ENCODE measurements at regions not wholly inside any gene's neighbourhood (a gene's known extent, or its start where the extent isn't known, plus 50 kb on each side); places are given as distances from the start of the nearest gene placed in this dataset.

DNA sequence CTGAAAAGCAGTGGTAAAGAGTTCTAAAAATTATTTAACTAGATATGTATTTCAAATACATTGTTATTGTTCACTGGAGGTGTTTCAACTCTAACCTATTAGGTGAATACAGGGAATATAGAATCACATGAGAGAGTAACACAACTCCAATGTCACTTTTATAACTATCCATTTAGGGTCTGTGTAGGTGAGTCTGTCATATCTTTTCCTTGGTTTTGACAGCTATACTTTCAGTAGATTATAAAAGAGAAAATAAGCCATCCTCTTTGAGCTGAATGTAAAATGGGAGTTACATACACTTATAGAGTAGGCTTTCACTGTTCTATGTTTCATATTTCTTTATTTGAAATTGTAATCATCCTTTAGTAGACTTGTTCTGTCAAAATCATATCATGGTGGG is 2321.0 kb downstream of the PCDH9 start:
- DNase-seq (ENCODE audit: insufficient read length, low spot score) (no peak), FAIRE-seq (no peak)
- TF ChIP-seq, protein P1, sequence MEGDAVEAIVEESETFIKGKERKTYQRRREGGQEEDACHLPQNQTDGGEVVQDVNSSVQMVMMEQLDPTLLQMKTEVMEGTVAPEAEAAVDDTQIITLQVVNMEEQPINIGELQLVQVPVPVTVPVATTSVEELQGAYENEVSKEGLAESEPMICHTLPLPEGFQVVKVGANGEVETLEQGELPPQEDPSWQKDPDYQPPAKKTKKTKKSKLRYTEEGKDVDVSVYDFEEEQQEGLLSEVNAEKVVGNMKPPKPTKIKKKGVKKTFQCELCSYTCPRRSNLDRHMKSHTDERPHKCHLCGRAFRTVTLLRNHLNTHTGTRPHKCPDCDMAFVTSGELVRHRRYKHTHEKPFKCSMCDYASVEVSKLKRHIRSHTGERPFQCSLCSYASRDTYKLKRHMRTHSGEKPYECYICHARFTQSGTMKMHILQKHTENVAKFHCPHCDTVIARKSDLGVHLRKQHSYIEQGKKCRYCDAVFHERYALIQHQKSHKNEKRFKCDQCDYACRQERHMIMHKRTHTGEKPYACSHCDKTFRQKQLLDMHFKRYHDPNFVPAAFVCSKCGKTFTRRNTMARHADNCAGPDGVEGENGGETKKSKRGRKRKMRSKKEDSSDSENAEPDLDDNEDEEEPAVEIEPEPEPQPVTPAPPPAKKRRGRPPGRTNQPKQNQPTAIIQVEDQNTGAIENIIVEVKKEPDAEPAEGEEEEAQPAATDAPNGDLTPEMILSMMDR (IDR thresholded peaks at IDR 0.05; ENCODE audit: insufficient read depth, missing control alignments), result no peak

DNA sequence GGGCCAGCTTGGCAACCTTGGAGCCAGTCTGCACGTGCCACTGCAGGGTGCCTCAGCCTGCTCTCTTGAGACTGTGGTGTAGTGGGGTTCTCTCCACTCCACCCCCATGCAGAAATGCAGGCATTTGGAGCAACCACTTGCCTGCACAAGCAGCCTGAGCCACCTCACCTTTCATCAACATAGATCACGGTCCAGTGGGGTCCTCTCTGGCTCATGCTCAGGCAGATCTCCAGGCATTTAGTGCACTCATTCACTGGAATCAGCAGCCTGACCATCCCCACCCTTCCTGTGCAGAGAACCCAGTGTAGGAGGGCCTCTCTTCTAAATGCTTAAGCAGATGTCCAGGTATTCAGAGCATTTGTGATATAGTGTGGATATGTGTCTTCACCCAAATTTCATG is 2330.1 kb downstream of the PCDH9 start:
- TF ChIP-seq, protein P1 (IDR thresholded peaks at IDR 0.05; ENCODE audit: insufficient read depth, missing control alignments), result no peak
- DNase-seq (ENCODE audit: insufficient read length, low spot score) (no peak), FAIRE-seq (no peak)

DNA sequence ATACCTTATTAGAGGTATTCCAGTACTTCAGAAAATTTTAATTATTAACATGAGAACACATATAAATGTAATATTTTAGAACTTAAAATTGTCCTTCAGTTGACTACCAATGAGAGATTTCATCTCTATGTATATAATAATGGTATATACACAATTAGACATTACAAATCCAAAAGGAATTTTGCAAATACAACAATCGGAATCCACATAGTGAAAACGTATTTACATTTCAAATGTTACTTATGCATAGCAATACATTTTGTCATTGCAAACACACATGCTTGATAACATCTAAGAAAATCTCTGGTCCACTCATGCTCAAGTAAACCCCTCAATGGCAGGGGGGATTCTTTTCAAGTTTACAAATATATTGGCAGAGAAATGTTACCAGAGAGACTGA is 2345.2 kb downstream of the PCDH9 start:
- no peak for FAIRE-seq
- TF ChIP-seq, protein P1 (IDR thresholded peaks at IDR 0.05; ENCODE audit: insufficient read depth, missing control alignments), result no peak

DNA sequence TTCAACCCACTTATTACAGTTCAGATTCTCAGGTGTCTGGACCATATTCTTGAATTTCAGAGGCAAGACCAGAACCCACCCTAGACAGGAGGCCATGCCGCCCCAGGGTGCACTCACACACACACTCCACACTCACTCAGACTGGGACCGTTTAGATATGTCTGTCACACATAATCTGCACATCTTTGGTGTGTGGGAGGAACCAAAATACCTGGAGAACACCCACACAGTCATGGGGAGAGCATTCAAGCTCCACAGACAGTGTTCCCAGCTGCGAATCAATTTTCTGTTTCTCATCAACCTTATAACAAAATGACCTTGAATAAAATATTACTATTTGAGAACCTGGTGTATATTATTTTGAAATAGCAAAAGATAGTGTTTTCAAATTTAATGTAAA is 2353.0 kb downstream of the PCDH9 start:
- no peak for FAIRE-seq
- TF ChIP-seq, protein P1 (IDR thresholded peaks at IDR 0.05; ENCODE audit: insufficient read depth, missing control alignments), result no peak
- DNase-seq (ENCODE audit: insufficient read length, low spot score), result no peak

More for the DNA sequence above, 2345.2 kb downstream of the PCDH9 start:
- no peak for DNase-seq (ENCODE audit: insufficient read length, low spot score)

DNA sequence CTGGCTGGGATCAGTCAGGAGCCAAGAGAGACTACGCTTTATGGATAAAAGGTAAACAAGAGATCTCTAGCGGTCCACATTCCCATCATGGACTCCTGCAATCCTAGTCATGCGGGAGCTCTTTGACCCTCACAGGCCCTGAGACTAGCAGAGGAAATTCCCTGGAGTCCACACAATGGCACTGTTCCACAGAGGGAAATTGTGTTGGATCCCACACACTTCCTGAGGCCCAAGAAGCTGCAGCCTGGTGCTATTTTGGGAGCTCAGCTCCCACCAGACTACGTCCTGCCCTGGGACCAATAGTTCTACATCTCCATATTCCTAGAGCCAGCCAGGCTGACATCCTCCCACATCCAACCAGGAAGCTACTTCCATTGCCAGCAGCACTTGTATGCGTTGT is 2358.4 kb downstream of the PCDH9 start:
- no peak for DNase-seq (ENCODE audit: insufficient read length, low spot score)
- FAIRE-seq, result no peak
- TF ChIP-seq, protein P1 (IDR thresholded peaks at IDR 0.05; ENCODE audit: insufficient read depth, missing control alignments), result no peak

DNA sequence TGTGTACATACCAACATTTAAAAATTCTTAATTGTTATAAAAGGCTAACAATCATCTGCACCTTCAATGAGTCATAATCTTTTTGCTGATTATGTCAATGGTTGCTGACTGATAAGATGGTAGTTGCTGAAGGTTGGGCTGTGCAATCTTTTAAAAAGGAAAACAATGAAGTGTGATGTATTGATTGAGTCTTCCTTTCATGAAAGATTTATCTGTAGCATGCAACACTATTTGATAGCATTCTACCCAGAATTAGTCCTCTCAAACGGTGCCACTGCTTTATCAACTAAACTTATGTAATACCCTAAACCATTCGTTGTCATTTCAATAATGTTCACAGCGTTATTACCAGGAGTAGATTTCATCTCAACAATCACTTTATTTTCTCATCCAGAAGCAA is 2360.6 kb downstream of the PCDH9 start:
- TF ChIP-seq, protein P1 (IDR thresholded peaks at IDR 0.05; ENCODE audit: insufficient read depth, missing control alignments), result no peak

DNA sequence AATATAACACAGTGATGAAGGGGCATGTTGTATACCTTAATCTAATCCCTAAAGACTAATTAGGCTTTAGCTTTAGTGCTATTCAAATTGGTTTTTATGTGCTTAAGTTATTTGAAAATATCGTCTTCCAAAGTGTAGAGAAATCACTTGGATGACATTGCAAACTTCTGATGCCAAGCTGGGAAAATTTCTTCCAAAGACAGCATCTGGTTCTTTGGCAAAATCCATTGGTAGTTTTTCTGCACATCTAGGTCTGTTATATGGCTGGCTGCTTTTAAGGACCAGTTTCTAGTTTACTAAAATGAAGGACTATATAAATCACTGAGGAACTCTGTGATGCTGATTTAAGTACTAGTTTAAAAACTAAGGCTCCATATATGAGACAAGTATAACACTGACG is 2362.3 kb downstream of the PCDH9 start:
- TF ChIP-seq, protein P1 (IDR thresholded peaks at IDR 0.05; ENCODE audit: insufficient read depth, missing control alignments), result no peak
- DNase-seq (ENCODE audit: insufficient read length, low spot score) (no peak), FAIRE-seq (no peak)

More for the DNA sequence above, 2360.6 kb downstream of the PCDH9 start:
- DNase-seq (ENCODE audit: insufficient read length, low spot score) (no peak), FAIRE-seq (no peak)
